NCI-H187 (cell line): ENCODE measurements at regions not wholly inside any gene's neighbourhood (a gene's known extent, or its start where the extent isn't known, plus 50 kb on each side); places are given as distances from the start of the nearest gene placed in this dataset.
"Not testable (repeated sequence)": the region's sequence is repeated elsewhere in the genome, so short reads cannot be mapped to it uniquely, and the experiment has no call there.

ENCODE experiments used
- DNase-seq, 2 experiments: peaks; one replicate each; lab custom pipeline; 2025; lab: John Stamatoyannopoulos, UW

DNA sequence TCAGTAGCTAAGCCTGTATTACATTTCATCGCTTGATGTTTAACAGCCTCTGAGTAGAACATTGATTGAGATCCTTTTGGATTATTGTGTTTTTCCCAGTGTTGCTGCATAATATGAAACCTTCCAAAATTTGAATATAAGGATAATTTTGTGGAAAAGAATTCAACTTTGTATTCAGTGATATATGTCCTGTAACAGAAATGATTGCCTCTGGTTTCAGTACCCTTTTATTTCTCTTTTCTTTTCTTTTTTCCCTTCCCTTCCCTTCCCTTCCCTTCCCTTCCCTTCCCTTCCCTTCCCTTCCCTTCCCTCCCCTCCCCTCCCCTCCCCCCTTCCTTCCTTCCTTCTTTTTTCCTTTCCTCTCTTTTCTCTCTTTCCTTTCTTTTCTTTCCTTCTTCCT is 74.6 kb downstream of the UTRN start:
- no peak for DNase-seq

DNA sequence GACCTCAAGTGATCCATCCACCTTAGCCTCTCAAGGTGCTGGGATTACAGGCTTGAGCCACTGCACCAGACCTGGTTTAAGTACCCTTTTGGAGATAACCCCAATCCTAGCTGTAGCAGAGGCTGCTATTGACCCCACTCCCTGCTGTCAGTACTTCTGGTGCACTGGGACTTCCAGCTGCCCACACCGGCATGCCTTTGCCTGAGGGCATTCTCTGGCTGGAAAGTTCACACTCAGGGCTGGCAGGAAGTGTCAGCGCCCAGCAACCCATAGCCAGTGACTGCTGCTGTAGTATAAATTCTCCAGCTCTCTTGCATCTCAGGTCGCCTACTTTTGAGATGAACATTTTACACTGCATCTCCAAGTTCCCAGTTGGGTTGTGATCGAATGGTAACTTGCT is 75.3 kb downstream of the UTRN start:
- DNase-seq = no peak

DNA sequence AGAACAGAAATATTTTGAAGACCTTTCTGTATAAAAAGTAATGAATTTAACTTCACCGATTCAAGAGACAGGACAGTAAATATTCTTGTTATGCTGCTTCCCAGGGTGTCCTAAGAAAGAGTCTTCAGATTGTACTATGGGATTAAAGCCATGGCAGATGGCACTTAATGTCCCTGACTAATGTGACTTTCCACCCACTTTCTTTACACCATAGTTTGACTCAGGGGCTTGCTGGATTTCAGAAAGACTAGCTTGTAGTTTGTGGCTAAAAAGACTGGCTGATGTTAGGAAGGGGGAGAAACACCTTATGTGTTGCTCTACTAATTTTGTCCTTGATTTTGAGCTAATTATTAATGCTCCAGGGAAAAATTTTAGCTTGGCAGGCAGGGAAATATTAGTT is 75.9 kb downstream of the UTRN start:
- DNase-seq = no peak

DNA sequence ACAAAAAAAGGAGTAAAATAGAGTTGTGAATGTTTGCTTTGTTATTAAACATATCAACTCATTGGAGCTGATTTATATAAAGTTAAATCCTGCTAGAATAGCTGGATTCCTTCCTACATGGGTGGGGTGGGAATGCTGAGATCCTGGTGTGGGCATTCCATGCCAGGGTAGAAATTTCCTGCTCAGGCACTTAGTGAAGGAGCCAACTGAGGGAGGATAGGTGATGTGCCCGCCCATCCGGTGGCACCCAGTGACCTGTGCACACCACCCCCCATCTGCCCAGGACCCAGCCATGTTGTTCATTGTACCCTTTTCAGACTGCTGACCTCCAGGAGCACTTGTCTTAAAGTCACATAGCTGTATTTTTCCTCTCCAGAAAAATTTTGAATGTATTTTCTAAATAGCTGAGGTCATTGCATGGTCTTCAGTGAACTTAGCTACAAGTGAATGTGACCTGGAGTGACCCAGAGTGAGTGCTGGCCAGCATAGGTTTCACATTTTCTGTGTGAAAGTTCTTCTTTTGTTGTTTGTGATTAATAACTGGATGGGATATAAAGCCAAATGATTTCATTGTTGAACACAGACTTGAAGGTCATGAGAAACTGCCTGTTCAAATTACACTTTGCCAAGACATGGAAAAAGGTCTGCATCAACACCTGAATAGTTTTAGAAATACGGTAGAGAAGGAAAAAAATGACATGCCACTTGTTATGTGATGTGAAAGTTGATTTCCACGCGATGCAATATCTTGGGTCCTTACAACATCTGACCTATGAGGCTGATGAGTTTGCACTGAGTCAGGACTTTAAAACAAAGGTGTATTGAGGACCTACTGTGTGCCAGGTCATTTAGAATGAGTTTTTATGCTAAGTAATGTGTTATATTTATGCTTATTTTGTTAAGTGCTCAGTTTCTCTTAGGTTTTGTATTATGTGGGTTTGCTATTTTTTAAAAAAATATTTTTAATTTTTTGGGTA is 77.2 kb downstream of the UTRN start:
- no peak for DNase-seq

DNA sequence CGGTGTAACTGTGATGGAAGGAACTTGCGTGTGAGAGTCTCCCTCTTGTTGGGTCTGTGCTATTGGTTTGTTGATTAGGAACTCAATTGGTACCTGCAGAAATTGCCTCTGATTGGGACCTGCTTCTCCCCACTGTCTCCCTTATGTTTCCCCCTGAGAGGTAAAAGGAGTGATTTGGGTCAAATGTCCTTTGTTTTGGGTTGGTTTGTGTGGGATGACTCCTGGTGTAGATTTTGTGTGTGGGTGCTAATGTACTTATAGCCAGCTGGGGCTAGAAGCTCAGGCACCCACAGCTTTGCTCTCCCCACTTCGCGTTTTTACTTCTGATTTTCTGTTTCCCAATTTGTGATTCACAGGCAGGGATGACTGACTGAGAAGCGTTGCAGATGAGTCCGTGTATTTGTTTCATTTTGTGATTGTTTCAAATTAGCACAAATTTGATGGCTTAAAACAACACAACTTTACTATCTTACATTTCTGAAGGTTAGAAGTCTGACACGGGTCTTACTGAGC is 79.1 kb downstream of the UTRN start:
- DNase-seq = no peak

DNA sequence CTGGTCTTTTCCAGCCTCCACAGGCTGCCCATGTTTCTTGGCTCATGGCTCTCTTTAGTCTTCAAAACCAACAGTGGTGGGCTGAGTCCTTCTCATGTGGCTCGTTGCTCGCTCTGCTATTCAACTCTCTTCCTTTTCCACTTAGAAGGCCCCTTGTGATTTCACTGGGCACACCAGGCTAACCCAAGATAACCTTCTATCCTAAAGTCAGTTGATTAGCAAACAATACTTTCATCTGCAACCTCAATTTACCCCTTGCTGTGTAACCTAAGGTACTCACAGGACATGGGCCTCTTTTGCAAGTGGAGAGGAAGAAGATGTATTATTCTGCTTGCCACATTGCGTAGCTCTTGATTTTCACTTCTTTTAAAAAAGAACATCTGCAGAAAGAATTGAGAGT is 79.6 kb downstream of the UTRN start:
- DNase-seq = no peak

DNA sequence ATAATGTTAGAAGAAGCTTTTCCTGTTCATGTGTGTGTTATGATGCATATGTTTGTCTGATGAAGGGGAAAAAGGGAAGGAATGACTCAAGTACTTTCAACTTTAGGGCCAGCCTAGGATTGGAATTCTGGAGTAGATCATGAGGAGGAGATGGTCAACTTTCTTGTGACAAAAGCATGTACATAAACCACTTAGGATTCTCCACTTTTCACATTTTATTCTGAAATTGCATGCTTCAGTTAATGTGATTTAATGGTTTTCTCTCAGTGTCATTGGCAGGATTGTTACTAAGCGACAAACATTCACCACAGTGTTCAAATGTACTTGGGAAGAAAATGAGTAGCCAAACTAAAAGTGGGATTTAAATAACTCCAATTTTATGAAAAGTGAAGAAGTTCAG is 80.1 kb downstream of the UTRN start:
- no peak for DNase-seq

DNA sequence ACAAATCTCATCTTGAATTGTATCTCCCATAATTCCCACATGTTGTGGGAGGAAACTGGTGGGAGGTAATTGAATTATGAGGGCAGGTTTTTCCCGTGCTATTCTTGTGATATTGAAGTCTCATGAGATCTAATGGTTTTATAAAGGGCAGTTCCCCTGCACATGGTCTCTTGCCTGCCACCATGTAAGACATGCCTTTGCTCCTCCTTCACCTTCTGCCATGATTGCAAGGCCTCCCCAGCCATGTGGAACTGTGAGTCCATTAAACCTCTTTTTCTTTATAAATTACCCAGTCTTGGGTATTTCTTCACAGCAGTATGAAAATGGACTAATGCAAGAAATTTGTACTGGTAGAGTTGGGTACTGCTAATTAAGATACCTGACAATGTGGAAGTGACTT is 84.6 kb downstream of the UTRN start:
- DNase-seq = not testable (repeated sequence)

DNA sequence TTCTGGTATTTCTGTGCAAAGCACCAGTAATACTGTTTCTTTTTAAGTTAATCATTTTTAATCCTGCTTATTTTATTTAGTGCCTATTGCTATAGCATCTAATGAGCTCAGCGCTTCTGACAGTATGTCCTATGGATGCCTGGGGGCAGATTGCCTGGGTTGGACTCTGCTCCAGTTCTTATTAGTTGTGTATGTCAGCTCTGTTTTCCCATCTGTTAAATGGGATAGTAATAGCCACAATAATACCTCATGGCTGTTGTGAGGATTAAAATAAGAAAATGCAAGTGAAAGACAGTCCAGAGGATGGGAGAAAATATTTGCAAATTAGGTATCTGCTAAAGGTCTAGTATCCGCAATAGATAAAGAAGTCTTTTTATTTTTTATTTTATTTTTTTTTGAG is 87.0 kb downstream of the UTRN start:
- no peak for DNase-seq

DNA sequence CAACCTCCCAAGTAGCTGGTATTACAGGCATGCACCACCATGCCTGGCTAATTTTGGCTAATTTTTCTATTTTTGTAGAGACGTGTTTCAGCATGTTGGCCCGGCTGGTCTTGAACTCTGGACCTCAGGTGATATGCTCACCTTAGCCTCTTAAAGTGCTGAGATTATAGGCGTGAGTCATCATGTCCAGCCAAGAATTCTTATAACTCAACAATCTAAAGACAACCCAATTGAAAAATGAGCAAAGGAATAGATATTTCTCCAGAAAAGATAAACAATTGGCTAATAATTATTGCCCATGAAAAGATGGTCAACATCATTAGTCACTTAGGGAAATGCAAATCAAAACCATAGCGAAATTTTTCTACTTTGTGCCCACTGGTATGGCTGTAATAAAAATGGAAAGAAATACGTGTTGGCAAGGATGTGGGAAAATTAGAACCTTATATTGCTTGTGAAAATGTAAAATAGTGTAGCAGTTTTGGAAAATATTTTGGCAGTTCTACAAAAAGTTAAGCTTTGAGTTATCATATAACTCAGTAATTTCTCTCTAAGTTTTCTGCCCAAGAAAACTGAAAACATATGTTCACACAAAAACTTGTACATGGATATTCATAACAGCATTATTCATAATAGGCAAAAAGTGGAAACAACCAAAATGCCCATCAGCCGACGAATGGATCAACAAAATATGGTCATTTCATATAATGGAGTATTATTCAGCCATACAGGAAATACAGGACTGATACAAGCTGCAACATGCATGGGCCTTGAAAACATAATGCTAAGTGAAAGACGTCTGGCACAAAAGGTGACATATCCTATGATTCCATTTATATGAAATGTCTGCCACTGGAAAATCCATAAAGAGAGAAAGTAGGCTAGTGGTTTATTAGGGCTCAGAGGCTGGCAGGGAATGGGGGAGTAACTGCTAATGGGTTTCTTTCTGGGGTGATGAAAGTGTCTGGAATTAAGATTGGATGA is 87.8 kb downstream of the UTRN start:
- DNase-seq = no peak

DNA sequence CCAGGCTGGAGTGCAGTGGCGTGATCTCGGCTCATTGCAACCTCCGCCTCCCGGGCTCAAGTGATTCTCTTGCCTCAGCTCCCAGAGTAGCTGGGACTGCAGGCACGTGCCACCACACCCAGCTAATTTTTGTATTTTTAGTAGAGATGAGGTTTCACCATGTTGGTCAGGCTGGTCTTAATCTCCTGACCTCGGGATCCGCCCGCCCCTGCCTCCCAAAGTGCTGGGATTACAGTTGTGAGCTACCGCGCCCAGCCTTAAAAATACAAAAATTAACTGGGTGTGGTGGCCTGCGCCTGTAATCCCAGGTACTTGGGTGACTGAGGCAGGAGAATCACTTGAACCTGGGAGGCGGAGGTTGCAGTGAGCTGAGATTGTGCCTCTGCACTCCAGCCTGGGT is 89.4 kb downstream of the UTRN start:
- not testable (repeated sequence) for DNase-seq

DNA sequence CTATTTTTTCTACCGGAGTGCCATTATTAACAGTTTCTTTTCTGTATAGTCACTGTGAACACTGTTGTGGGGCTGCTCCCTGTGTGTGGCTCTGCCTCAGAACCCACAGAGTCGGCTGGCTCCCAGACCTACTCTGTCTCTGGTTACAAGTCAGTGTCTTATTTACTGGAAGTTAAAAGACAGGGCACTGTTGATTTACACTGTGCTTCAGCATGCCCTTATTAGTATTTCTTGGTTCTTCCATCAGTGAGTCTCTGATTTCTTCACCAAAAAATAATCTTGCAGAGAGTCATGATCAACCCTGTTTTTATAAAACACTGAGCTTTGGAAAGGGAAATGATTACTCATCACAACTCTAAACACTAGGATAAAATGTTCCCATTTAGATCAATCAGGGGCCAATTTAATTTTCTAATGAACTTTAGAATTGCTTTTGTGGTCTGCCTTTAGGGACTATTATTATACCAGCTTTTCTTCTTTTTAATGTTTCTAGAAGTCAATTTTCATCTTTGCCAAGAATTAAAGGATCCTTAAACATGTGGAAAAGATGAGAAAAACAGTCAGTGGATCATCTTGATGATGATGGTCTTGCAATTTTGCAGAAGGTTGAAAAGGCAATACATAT is 92.6 kb downstream of the UTRN start:
- no peak for DNase-seq

DNA sequence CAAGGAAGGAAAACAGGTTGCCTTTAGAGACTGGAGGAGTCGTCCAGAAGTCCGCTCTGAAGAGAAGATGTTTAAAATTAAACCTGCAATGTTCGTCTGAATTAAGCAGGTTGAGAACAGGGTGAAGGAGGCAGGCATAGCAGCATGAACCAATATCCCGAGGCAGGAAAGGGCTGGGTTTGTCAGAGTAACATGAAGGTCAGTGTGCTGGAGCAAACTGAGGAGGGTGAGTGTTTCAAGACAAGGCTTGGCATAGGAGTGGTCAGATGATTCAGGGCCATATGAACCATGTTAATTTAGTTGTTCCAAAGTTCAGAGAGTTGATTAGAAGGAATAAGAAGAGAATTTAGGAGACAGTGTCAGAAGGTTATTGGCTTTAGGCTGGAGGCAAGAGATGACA is 93.3 kb downstream of the UTRN start:
- DNase-seq = no peak

DNA sequence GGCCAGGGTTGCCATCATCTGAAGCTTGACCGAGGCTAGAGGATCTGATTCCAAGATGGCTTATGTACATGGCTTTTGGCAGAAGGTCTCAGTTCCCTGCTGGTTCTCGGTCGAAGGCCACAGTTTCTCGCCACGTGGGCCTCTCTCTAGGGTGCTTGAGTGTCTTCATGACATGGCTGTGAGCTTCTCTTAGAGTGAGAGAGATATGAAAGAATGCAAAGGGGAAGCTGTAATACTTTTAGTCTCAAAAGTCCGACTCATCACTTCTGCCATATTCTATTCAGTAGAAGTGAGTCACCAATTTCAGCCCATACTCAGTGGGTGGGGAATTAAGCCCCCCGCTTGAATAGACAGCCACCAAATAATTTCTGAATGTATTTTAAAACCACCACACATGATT is 94.2 kb downstream of the UTRN start:
- DNase-seq = no peak

DNA sequence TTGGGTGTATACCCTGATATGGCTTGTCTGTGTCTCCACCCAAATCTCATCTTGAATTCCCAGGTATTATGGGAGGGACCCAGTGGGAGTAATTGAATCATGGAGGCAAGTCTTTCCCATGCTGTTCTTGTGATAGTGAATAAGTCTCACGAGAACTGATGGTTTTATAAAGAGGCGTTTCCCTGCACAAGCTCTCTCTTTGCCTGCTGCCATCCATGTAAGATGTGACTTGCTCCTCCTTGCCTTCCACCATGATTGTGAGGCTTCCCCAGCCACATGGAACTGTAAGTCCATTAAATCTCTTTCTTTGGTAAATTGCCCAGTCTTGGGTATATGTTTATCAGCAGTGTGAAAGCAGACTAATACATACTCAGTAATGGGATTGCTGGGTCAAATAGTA is 96.4 kb downstream of the UTRN start:
- not testable (repeated sequence) for DNase-seq

DNA sequence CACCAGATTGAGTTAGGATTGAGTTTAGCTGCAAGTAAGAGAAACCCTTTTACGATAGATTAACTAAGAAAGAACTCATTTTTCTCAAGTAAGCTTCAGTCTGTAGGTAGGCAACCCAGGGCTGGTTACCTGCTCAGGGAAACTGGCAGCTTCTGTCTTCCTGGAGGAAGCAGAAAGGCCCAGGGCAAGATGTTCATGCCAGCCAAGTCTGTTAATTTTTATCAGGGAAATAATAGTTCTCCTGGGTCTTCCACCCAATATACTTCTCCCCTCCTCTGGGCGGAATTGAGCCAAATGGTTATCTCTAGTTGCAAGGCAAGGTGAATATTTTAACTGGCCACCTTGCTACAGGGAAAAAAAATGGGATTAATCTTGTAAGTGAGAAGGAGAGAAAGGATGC is 98.2 kb downstream of the UTRN start:
- DNase-seq = no peak

DNA sequence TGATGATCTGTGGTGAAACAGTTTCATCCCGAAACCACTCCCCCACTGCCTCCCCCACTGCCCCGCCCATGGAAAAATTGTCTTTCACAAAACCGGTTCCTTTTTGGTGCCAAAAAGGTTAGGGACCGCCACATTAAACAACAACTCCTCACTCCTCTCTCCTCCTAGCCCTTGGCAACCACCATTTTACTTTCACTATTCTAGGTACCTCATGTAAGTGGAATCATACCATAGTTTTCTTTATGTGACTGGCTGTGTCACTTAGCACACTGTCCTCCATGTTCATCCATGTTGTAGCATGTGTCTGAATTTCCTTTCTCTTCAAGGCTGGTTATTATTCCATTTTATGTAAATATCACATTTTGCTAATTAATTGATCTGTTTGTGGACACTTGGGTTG is 99.3 kb downstream of the UTRN start:
- no peak for DNase-seq

DNA sequence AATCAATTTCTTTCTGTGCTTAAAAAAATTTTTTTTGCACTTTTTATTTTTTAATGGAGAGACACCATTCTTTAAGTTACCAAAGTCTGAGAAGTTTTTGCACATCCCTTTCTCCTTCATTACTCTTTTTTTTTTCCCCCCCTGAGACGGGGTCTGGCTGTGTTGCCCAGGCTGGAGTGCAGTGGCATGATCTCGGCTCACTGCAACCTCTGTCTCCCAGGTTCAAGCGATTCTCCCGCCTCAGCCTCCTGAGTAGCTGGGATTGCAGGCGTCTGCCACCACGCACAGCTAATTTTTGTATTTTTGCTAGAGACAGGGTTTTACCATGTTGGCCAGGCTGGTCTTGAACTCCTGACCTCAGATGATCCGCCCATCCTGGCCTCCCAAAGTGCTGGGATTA is 104.3 kb downstream of the UTRN start:
- DNase-seq = not testable (repeated sequence)

DNA sequence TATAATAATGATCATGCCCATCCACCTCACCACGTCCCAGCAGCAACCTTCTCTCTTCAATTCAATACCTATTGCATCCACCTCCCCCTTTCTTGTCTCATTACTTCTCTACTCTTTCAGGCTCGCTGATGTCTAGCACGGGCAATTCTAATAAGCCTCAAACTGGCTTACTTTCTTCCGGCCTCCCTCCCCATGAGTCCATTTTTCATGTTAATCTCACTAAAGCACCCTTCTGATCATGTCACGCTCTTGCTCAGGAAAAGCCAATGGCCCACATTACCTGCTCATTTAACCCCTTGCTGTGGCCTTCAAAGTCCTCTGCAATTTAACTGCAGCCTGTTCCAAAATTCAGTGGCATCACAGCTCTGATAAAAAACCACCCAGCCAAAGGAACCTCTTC is 105.1 kb downstream of the UTRN start:
- no peak for DNase-seq

DNA sequence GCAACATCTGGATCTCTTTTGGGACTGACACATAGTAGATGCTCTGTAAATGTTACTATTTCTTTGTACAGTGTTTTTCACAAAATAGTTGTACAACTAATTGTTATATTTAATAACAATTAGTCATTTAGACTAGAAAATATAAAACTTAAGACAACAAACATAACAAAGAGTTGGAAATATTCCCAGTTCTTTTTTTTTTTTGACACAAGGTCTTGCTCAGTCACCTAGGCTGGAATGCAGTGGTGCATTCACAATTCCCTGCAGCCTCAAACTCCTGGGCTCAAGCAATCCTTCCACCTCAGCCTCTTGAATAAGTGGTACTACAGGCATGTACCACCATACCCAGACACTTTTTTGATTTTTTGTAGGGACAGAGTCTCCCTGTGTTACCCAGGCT is 105.8 kb downstream of the UTRN start:
- no peak for DNase-seq

DNA sequence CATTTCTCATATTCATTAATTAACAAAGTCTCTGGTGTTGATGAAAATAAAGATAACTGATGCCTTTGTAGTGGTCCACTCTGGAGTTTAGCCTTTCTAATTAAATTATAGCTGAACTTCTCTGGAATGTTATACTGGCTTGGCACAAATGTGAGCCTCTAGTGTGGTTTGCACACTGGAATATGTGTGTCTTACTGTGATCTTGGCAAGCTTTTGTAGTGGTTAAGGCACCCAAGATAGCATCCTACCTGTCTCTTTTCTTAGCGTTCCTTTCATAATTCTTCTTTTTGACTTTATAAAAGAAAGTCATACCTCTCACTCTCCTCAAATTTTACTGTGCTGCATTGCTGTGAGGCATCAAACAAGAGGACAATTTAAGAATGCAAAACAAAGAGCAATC is 107.4 kb downstream of the UTRN start:
- no peak for DNase-seq

DNA sequence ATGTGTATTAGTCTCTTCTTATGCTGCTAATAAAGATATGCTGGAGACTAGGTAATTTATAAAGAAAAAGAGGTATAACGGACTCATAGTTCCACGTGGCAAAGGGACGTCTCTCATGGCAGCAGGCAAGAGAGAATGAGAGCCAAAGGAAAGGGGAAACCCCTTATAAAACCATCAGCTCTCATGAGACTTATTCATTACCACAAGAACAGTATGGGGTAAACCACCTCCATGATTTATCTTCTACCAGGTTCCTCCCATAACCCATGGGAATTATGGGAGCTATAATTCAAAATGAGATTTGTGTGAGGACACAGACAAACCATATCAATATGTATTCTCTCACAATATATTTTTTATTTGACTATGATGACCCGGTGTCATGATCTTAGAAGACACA is 109.1 kb downstream of the UTRN start:
- DNase-seq = no peak
